BLaER1 treated with 17β-estradiol and CSF1 and Interleukin-3, amounts not matched to agents 10 nM and 100 nM (cell line): ENCODE measurements at regions not wholly inside any gene's neighbourhood (a gene's known extent, or its start where the extent isn't known, plus 50 kb on each side); places are given as distances from the start of the nearest gene placed in this dataset.

Experiments
- H3K27ac ChIP-seq, 11 experiments: shearing (Covaris generic); formaldehyde crosslinking; 2 replicates each; pipeline ENCODE4 v1.8.1; 2022
- H3K27me3 ChIP-seq, 11 experiments: shearing (Covaris generic); formaldehyde crosslinking; 2 replicates each; pipeline ENCODE4 v1.8.1; 2022
- H3K36me3 ChIP-seq, 11 experiments: shearing (Covaris generic); formaldehyde crosslinking; 2 replicates each; pipeline ENCODE4 v1.8.1; 2022
- H3K4me1 ChIP-seq, 10 experiments: shearing (Covaris generic); formaldehyde crosslinking; 2 replicates each; pipeline ENCODE4 v1.8.1; 2022
- H3K4me2 ChIP-seq, 11 experiments: shearing (Covaris generic); formaldehyde crosslinking; 2 replicates each; pipeline ENCODE4 v1.8.1; 2022
- H3K4me3 ChIP-seq, 10 experiments: shearing (Covaris generic); formaldehyde crosslinking; 2 replicates each; pipeline ENCODE4 v1.8.1; 2022
- H3K9ac ChIP-seq, 11 experiments: shearing (Covaris generic); formaldehyde crosslinking; 2 replicates each; pipeline ENCODE4 v1.8.1; 2022
- H3K9me3 ChIP-seq, 11 experiments: shearing (Covaris generic); formaldehyde crosslinking; replicated peaks in 1 of 11; 2 replicates each; pipeline ENCODE4 v1.8.1; 2022
- H4K20me1 ChIP-seq, 11 experiments: shearing (Covaris generic); formaldehyde crosslinking; 2 replicates each; pipeline ENCODE4 v1.8.1; 2022
- Cebpa-rat ChIP-seq, 11 experiments: shearing (Covaris generic); IDR thresholded peaks; 2 replicates each; pipeline ENCODE4 v1.8.1; 2022

GRCh38 chr7:41774966-41775365 lies 72.1 kb upstream of the INHBA start:
- no peak overlapping the region for H3K4me2 ChIP-seq
- no peaks in the 10 kb centered on the region for H3K36me3 ChIP-seq
- TF ChIP-seq Cebpa-rat (IDR thresholded peaks at IDR 0.05) = no peak
- H4K20me1 ChIP-seq = no peaks in the 10 kb centered on the region
- peaks cover 0 to 31% (median 16%) of the 10 kb centered on the region in 10 experiments; a peak in 12 of 20 replicates for H3K4me1 ChIP-seq
- no peak overlapping the region for H3K9ac ChIP-seq
- H3K27ac ChIP-seq = no peak overlapping the region
- 0 out of 22 replicates have a peak, but pooled peaks cover 0 to 6% (median 0%) of the 10 kb centered on the region in 11 experiments for H3K9me3 ChIP-seq
- H3K4me3 ChIP-seq = no peak overlapping the region
- H3K27me3 ChIP-seq = no peaks in the 10 kb centered on the region

- Histone ChIP-seq H3K9me3 (0 out of 22 replicates have a peak, but pooled peaks cover 0 to 16% (median 0%) of the 10 kb centered on the region in 11 experiments), H3K27ac (no peak overlapping the region), H3K4me3 (no peak overlapping the region), H3K4me1 (peaks cover 0 to 20% (median 6%) of the 10 kb centered on the region in 10 experiments; a peak in 10 of 20 replicates), H3K27me3 (no peaks in the 10 kb centered on the region), H3K9ac (no peak overlapping the region), H3K36me3 (no peaks in the 10 kb centered on the region), H3K4me2 (no peak overlapping the region), H4K20me1 (no peaks in the 10 kb centered on the region)
- no peak for TF ChIP-seq Cebpa-rat (IDR thresholded peaks at IDR 0.05)
Observed at GRCh38 chr7:41773756-41774155, 70.9 kb upstream of the INHBA start.

GRCh38 chr7:41771717-41772116 lies 68.8 kb upstream of the INHBA start:
- H3K27me3 ChIP-seq = no peaks in the 10 kb centered on the region
- H3K36me3 ChIP-seq = no peaks in the 10 kb centered on the region
- H3K4me3 ChIP-seq = no peak overlapping the region
- H3K9me3 ChIP-seq = 0 out of 22 replicates have a peak, but pooled peaks cover 0 to 16% (median 0%) of the 10 kb centered on the region in 11 experiments
- TF ChIP-seq Cebpa-rat (IDR thresholded peaks at IDR 0.05) = no peak
- no peaks in the 10 kb centered on the region for H4K20me1 ChIP-seq
- H3K9ac ChIP-seq = no peak overlapping the region
- H3K4me1 ChIP-seq = no peaks in the 10 kb centered on the region
- no peak overlapping the region for H3K27ac ChIP-seq
- H3K4me2 ChIP-seq = no peak overlapping the region

- Histone ChIP-seq H3K9ac (no peak overlapping the region), H3K27me3 (no peaks in the 10 kb centered on the region), H3K27ac (no peak overlapping the region), H3K4me2 (no peak overlapping the region), H4K20me1 (no peaks in the 10 kb centered on the region), H3K9me3 (0 out of 22 replicates have a peak, but pooled peaks cover 0 to 16% (median 0%) of the 10 kb centered on the region in 11 experiments), H3K4me3 (no peak overlapping the region), H3K36me3 (no peaks in the 10 kb centered on the region), H3K4me1 (no peaks in the 10 kb centered on the region)
- TF ChIP-seq Cebpa-rat (IDR thresholded peaks at IDR 0.05) = no peak
Observed at GRCh38 chr7:41769162-41769561, 66.3 kb upstream of the INHBA start.

GRCh38 chr7:41763626-41764025 lies 60.7 kb upstream of the INHBA start:
- no peak overlapping the region for H3K27ac ChIP-seq
- no peak overlapping the region for H3K9ac ChIP-seq
- peaks cover 14 to 31% (median 21%) of the 10 kb centered on the region in 11 experiments; a peak in 21 of 22 replicates for H3K9me3 ChIP-seq
- H4K20me1 ChIP-seq = no peaks in the 10 kb centered on the region
- no peak for TF ChIP-seq Cebpa-rat (IDR thresholded peaks at IDR 0.05)
- no peaks in the 10 kb centered on the region for H3K4me1 ChIP-seq
- H3K36me3 ChIP-seq = no peaks in the 10 kb centered on the region
- no peak overlapping the region for H3K4me3 ChIP-seq
- no peaks in the 10 kb centered on the region for H3K27me3 ChIP-seq
- H3K4me2 ChIP-seq = no peak overlapping the region

GRCh38 chr7:41762641-41763040 lies 59.8 kb upstream of the INHBA start:
- Histone ChIP-seq H3K27ac (no peak overlapping the region), H4K20me1 (no peaks in the 10 kb centered on the region), H3K4me3 (no peak overlapping the region), H3K4me1 (no peaks in the 10 kb centered on the region), H3K9ac (no peak overlapping the region), H3K36me3 (0 out of 22 replicates have a peak, but pooled peaks cover 0 to 1% (median 0%) of the 10 kb centered on the region in 11 experiments), H3K27me3 (no peaks in the 10 kb centered on the region), H3K9me3 (peaks cover 24 to 41% (median 30%) of the 10 kb centered on the region in 11 experiments), H3K4me2 (no peak overlapping the region)
- TF ChIP-seq Cebpa-rat (IDR thresholded peaks at IDR 0.05) = no peak

GRCh38 chr7:41760293-41760692 lies 57.4 kb upstream of the INHBA start:
- H3K27ac ChIP-seq = no peak overlapping the region
- TF ChIP-seq Cebpa-rat (IDR thresholded peaks at IDR 0.05) = no peak
- no peaks in the 10 kb centered on the region for H4K20me1 ChIP-seq
- H3K27me3 ChIP-seq = no peaks in the 10 kb centered on the region
- H3K36me3 ChIP-seq = 0 out of 22 replicates have a peak, but pooled peaks cover 0 to 4% (median 0%) of the 10 kb centered on the region in 11 experiments
- no peaks in the 10 kb centered on the region for H3K4me1 ChIP-seq
- no peak overlapping the region for H3K4me2 ChIP-seq
- H3K9me3 ChIP-seq = peaks cover 47 to 65% (median 53%) of the 10 kb centered on the region in 11 experiments
- H3K4me3 ChIP-seq = no peak overlapping the region
- no peak overlapping the region for H3K9ac ChIP-seq

GRCh38 chr7:41758321-41758720 lies 55.4 kb upstream of the INHBA start:
- Histone ChIP-seq H3K4me2 (no peak overlapping the region), H3K4me3 (no peak overlapping the region), H4K20me1 (no peaks in the 10 kb centered on the region), H3K9ac (no peak overlapping the region), H3K36me3 (0 out of 22 replicates have a peak, but pooled peaks cover 0 to 4% (median 0%) of the 10 kb centered on the region in 11 experiments), H3K9me3 (peaks cover 65 to 78% (median 67%) of the 10 kb centered on the region in 11 experiments), H3K4me1 (no peaks in the 10 kb centered on the region), H3K27ac (no peak overlapping the region), H3K27me3 (no peaks in the 10 kb centered on the region)
- TF ChIP-seq Cebpa-rat (IDR thresholded peaks at IDR 0.05) = no peak

- Histone ChIP-seq H3K27me3 (no peaks in the 10 kb centered on the region), H3K9me3 (peaks cover 65 to 80% (median 70%) of the 10 kb centered on the region in 11 experiments), H4K20me1 (no peaks in the 10 kb centered on the region), H3K27ac (no peak overlapping the region), H3K4me2 (no peak overlapping the region), H3K4me1 (no peaks in the 10 kb centered on the region), H3K36me3 (0 out of 22 replicates have a peak, but pooled peaks cover 0 to 4% (median 0%) of the 10 kb centered on the region in 11 experiments), H3K9ac (no peak overlapping the region), H3K4me3 (no peak overlapping the region)
- no peak for TF ChIP-seq Cebpa-rat (IDR thresholded peaks at IDR 0.05)
Observed at GRCh38 chr7:41756650-41757182, 53.8 kb upstream of the INHBA start.

GRCh38 chr7:41755096-41755495 lies 52.2 kb upstream of the INHBA start:
- H3K9ac ChIP-seq = no peak overlapping the region
- H4K20me1 ChIP-seq = no peaks in the 10 kb centered on the region
- H3K27ac ChIP-seq = no peak overlapping the region
- H3K4me1 ChIP-seq = no peaks in the 10 kb centered on the region
- no peak overlapping the region for H3K4me2 ChIP-seq
- H3K27me3 ChIP-seq = no peaks in the 10 kb centered on the region
- H3K36me3 ChIP-seq = 0 out of 22 replicates have a peak, but pooled peaks cover 0 to 4% (median 0%) of the 10 kb centered on the region in 11 experiments
- no peak for TF ChIP-seq Cebpa-rat (IDR thresholded peaks at IDR 0.05)
- H3K4me3 ChIP-seq = no peak overlapping the region
- peaks cover 63 to 78% (median 69%) of the 10 kb centered on the region in 11 experiments for H3K9me3 ChIP-seq
